HG03354 (cell line): ENCODE measurements at regions not wholly inside any gene's neighbourhood (a gene's known extent, or its start where the extent isn't known, plus 50 kb on each side); places are given as distances from the start of the nearest gene placed in this dataset.

ENCODE experiments used
- ATAC-seq: cut with Tn5 transposase; IDR thresholded peaks from one replicate; pipeline ENCODE4 v1.9.1; 2021; ENCODE audit warnings: mild to moderate bottlenecking; ENCODE audit not compliant: unreplicated experiment, poor library complexity, severe bottlenecking

DNA sequence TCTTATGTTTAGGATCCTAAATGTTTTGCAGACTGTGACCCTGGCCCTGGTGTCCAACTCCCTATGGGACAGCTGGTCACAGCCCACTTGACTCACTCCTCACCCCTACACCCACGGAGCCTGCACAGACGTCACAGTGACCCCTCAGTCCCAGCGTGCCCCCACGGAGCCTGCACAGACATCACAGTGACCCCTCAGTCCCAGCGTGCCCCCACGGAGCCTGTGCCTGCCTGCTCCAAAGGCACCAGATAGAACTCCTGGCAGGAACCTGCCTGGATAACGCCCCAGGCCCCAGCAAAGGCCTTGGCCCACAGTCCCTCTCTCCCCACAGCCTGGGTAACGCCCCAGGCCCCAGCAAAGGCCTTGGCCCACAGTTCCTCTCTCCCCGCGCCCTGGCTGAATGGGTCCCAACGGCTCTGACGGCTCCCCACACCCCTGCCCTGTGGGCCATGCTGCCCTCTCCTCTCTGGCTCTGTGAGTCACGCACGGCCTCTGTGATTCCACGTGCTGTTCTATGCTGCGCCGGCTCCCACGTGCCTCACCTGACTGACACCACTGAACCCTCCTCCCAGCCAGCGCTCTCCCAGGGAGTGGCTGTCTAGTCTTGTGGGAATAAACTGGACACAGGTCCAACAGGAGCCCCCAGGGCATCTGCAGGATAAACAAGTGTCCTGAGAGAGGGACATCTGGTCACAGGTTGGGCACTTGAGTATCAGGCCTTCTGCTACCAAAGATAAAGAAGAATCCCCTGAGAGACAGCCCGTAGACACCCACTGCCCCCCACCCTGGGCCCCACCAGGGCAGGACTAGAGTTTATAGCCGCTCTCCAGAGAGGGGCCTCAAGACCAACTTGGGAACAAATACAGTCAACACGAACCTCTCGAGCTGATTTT lies 250.3 kb downstream of the BRD1 start:
- no peak for ATAC-seq

DNA sequence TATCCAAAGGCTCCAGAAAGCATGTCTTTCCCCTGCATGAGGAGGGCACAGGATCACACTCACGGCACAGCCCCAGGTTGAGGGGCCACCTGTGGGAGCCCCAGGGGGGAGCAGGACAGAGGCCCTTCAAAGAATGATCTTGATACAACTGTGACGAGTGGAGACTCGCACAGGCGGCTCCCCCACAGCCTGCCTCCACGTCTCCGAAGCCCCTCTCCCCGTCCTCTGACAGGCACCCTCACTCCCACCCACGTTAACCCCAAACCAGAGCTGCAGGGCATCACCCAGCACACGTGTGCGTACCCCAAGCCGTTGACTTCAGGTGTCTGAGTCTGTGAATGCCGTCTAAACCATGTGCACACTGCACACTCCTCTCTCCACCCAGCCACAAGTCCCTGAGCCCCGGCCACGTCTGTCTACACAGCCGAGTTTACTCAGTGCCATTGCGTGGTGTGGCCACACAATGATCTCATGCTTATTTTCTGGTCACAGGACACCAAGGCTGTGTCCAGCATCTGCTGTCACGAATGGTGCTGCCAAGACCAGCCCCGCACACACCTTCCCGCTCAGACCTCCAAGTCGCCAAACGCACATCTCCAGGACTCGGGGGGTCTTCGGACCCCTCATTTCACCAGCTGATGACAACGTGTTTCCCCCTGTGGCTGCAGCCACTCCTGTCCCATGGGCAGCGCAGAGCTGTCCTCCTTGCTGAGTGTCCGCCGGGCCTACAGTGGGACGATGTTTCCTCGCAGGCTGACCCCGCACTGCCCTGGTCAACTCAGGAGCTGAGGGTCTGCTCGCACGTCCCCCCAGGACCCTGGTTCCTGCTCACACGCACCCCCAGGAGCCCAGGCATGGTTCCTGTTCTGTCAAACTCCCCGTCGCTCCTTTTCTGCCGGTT lies 251.2 kb downstream of the BRD1 start:
- ATAC-seq = no peak

DNA sequence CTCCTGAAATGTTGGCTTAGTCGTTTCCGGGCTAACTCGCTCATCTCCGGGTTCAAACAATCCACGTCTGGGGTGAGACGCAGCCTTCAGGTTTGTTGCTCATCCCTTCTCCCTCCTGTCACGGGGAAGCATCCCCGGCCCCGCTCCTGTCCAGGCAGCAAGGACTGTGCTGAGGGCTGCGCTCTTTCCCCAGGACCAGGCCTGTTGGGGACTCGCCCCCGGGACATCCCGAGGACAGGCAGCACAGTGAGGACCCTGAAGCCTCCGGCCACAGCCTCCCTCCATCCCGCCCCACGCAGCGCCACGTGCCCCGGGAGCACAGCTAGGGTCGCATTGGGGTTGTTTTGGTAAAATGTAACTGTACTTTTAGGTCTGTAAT lies 252.0 kb downstream of the BRD1 start:
- no peak for ATAC-seq

DNA sequence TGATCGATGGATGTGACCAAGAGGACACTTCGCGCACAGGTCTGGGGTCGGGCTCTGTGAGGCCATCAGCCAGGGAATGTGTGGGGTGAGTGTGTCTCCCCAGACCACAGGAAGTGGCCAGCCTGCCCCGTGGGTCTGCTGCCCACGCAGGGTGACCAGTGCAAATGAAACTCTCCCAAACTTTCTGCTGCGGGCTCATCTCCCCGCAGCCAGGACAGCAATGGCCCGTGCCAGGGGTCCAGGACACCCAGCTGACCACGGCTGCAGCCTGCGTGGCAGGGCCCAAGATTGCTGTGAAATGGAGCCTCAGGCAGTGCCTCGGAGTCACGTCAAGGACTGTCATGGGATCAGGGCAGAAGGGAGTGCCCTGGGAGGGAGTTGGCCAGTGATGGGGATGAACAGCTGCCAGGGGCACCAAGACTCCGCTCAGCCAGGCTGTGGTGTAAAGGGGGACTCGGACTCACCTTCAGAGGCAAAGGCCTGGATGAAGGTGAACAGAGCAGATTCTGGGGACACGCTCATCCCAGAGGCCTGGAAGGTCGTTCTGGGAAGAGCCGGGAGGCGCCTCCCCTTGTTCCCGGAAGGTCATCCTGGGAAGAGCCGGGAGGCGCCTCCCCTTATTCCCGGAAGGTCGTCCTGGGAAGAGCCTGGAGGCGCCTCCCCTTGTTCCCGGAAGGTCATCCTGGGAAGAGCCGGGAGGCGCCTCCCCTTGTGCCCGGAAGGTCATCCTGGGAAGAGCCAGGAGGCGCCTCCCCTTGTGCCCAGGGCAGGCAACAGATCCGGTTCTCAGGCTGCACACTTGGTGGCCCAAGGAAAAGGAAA lies 252.6 kb downstream of the BRD1 start:
- ATAC-seq = no peak

DNA sequence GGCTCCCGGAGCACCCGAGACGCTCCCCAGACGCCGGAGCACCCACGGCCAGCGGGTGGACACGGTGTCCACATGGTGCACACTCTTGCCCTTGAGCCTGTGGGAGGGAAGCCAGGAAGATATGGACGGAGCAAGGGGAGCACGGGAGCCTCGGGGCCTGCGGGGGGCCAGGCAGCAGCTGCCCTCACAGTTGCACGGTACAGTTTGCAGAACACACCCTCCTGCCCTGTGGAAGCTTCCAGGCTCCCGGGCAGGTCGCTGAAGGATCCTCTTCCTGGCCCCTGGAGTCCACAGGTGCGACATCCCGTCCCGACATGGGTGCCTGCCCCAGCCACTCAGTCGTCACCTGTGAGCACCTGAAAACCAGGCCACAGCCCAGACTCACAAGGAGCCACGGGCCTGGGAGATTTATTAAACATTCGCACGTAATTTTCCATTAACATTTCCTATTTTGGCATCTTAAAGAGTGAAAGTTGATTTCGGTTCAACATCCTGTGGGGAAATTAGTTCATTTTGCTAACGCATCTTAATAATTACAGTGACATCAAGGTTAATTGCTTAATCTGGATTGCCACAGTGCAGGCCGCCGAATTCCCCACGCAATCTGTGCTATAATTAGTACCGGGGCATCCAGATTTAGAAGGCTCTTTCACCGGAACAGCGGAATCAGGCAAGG lies 253.3 kb downstream of the BRD1 start:
- no peak for ATAC-seq

DNA sequence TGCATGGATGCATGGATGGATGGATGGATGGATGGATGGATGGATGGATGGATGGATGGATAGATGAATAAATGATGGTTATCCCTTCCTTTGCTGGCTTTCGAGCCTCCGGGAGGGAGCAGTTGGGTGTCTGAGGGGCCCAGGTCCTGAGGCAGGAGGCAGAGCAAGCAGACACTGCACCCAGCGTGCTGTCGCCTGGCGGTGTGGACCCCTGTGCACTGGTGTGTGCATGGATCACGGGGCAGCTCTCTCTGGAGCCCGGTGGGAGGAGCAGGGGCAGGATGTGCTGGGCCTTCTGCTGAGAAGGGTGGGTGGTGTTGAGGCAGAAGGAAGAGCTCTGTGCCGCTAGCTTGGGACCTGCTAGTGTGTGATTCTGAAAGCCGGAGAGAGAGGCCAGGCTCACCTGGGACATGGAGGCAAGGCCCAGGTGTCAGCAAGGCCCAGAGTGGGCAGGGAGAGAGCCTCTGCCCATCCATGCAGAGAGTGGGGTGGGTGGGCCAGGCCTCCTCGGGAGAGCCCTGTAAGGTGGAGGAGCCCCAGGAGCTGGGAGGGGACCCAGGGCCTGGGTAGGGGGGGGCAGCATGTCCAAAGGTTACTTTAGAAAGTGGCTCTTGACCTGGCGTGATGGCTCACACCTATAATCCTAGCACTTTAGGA lies 254.4 kb downstream of the BRD1 start:
- no peak for ATAC-seq

DNA sequence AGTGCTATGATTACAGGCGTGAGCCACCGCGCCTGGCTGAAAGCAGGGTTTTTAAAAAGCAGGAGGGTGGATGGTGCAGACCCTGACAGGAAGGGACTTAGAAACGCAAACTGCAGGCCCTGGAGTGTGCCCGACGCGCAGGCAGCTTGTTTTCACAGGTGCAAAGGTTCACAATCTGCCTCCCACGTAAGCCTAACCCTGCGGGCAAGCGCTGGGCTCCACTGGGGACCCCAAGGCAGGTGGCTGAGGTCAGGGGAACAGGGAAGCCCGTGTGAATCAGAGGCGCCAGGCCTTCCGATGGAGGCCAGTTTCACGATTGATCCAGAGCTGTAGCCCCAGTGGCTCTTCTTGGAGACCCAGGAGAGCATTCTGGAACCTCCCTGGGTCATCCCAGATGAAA lies 256.3 kb downstream of the BRD1 start:
- ATAC-seq = no peak

DNA sequence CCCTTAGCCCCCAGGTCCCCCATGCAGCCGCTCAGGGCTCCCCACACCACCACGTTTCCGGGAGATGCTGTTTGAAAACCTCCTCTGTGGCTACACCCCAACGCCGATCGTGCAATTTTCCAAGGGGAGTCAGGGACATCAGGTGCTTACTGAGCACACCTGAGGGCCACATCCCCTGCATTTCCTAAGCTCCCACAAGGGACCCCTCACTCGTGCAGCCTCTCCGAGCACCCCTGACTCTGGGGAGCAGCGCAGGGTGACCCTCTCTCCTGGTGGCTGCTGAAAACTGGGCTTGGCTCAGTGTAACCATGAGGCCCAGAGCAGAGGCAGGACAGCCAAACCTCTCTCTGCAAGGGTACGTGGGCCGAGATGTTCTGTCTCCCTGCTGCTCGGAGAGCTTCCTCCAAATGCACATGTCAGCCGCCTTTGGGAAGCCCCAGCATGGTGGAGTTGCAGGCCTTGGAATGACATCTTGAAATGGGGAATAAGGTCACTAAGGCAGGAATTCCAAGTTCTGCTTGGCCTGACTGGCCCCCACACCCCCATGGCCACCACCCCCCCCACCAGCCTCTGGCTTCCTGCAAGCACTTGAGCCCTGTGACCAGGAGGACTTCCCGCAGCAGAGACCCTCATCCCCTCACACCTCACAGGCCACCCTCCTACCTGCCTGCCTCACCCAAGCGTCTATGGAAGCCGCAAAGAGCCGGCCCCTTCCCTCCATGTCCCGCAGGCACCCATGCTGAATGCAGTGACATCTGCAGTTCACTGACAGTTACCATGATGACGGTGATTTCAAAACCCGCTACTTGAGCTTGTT lies 257.4 kb downstream of the BRD1 start:
- ATAC-seq = no peak

DNA sequence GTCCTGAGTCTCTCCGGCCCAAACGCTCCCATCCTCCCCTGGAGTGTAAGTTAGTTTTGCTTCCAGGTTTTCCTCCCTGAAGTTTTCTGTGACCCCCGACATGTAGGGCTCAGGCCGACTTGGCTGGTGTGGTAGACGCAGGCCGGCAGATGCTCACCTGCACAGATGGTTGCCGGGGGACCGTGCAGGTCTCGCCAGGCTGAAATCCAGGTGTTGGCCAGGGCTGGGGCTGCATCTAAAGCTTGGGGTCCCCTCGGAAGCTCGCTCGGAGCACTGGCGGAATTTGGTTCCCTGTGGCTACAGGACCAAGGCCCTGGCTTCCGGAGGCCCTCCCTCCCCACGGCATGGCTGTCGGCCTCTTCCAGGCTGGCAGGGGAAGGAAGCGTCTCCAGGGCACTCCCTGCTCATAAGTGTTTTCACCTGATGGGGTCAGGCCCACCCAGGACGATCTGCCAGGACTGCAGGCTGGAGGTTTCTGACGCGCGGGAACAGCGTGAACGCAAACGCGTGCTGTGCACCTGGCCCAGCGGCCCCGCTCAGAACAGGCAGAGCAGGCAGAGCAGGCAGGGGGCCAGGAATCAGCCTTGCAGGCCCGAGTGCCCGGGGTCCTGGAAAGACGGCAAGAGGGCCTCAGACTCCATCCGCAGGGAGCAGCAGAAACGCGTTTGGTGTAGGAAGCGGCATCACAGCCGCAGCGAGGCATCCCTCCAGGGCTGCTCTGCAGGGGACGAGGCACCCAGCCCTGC lies 258.2 kb downstream of the BRD1 start:
- ATAC-seq = no peak

DNA sequence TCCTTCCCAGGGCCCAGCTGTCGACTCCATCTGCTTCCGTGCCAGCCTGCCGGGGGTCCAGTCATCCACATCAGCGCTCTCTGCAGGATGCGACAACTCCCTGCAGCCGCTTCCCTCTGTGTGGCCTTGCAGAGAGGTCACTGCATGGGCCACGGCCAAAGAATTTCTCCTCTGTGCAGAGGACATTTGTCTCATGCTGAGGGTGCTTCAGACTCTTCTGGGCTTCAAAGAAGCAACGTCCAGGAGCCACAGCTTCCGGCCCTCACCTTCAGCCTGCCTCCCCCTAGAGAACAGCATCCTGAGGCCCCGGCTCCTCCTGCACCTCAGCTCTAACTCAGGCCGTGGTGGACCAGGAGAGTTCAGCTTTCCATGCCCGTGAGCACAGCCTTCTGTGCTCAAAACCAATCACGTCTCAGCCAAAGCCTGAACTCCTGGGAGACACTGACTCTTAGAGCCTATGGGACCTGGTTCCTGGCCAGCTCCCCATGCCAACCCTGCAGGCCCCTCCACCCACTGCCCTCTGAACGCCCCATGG lies 258.9 kb downstream of the BRD1 start:
- ATAC-seq = no peak

DNA sequence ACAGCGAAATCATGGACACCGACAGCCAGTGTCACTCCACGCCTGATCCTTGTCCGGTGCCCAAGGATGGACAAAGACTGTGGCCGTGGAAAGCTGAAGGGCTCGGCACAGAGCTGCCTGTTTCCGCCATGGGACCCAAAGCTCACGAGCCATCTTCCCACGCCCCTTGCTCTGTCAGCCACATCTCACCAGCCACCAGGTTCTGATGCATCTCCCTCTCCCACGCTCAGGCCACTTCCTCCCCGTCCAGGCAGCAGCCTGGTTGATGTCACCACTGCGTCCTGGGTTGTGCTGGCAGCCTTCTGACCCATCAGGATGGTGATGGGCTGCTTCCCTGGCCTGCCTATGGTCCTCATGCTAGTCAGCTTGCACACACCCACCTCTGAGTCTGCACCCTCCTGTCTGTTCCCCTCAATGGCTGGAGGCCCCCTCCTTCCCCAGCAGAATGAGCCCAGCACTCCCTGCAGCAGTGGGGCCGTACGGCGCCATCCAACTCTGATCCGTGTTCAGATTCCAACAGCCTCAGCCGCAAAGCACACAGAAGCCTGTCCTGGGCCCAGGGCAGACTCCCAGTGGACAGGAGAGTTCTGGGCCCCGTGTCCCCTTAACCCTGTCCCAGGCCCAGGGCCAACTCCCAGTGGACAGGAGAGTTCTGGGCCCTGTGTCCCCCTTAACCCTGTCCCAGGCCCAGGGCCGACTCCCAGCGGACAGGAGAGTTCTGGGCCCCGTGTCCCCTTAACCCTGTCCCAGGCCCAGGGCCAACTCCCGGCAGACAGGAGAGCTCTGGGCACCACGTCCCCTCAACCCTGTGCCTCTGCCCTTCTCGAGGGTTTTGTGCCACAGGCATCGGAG lies 259.5 kb downstream of the BRD1 start:
- ATAC-seq = no peak

DNA sequence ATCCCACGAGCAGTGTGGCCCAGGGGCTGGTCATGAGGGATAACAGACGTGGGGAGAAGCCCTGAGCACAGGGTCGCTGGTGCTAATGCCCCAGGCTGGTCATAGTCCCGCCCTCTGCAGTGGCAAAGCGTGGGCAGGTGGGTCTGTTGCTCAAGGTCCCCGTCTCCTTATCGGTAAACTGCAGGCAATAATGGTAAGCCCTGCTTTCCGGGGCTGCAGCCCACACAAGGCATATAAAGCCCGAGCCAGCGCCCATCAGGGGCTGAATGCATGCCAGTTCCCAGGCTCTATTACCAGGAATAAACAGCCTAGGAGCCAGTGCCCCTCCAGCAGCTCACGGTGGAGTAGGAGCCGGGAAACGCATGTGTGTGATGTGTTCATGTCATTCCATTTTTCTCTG lies 261.0 kb downstream of the BRD1 start:
- no peak for ATAC-seq

DNA sequence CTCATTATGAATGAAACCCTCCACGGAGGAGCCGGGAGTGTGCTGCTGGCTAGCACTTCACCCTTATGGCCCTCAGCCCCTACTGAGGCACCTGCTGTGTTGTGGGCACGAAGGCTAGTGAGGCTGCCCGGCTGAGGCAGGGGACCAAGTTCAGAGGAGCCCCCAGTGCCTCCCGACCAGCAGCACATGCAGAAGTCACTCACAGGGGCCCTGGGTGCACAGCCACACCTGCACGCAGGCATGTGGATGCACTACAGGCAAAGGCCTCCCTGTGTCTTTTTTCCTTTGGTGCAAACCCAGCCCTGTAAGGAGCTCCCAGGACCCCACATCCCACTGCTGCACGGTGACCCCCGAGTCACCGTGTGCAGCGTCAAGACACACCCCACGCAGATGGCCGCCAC lies 261.5 kb downstream of the BRD1 start:
- no peak for ATAC-seq

DNA sequence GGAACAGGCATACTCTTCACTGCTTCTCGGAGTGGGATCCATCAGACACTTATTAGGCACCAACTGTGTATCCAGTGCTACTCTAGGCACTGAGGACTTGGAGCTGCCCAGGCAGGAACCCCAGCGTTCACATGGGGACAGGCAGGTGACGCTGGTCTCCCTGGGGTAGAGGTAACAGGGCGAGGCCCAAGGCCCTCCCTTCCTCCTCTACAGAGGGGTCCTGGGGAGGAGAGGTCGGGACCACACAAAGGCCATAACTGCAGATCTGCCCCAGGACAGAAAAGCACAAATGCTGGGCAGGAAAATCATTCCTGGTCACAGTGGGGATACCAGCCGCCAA lies 262.2 kb downstream of the BRD1 start:
- ATAC-seq = no peak

DNA sequence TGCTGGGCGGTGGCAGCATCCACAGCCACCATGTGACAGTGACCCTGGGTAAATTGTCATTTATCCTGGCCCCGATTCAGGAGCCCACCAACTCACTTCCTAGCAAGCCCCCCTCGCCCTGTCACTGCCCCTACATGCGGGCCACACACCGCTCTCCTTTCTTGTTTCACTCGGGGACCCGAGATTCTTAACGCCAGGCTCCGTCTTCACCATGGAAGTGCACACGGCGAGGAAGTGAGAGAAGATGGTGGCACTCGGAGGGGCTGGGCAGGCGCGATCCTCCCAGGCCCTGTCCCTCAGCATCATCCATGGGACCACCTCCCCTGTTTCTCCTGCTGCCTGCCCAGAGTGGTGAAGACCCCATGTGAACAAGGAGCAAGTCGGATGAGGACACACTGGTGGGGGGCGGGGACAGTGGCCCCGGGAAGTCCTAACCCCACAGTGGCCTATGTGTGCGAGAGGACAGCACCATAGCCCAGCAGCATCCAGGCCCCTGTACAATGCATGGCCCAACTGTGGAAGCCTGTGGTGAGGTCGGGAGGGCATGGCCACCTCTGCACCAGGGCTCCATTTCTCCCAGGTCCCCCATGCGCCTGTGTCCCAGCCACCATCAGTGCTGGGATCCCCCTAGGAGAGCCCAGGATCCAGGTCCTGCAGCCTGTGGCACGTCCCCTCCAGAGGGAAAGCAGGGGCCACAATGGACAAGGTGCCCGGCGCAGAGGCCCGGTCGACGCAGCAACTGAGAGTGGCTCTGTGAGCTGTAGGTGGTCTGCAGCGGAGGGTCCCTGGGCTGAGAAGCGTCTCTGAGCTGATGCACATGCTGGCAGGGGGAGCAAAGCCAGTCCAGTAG lies 262.8 kb downstream of the BRD1 start:
- no peak for ATAC-seq

DNA sequence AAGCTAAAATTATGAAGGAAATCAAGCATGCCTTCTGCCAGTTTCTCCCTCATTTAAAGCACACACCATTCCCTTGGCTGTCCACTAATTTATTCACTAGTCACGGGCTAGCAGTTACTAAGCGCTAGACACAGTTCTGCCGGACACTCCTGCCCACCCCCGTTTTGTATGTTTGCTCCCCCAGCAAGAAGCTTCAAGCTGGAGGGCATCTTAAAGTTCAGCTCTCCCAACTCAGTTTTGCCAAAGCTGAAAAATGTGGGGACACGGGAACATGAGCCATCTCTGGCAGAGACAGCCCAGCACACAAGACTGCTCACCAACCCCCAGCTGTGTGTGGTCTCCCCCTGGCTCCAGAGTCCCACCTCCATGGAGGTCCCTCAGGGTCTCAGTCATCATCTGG lies 263.6 kb downstream of the BRD1 start:
- ATAC-seq = no peak
